Subcutaneous abdominal adipose tissue (tissue), 5 donors: ENCODE measurements at regions not wholly inside any gene's neighbourhood (a gene's known extent, or its start where the extent isn't known, plus 50 kb on each side); places are given as distances from the start of the nearest gene placed in this dataset.
"Not testable (repeated sequence)": the region's sequence is repeated elsewhere in the genome, so short reads cannot be mapped to it uniquely, and the experiment has no call there.

Experiments
- H3K27ac ChIP-seq: one replicate; pipeline ENCODE4 v1.7.0; 2013; ENCODE audit warnings: low read depth, mild to moderate bottlenecking, inconsistent platforms, low read length, moderate library complexity
- H3K27me3 ChIP-seq, 5 donors: one replicate each; pipeline ENCODE4 v1.7.0; 2013; ENCODE audit warnings: low read length in 5 of 5, inconsistent platforms in 1 of 5; ENCODE audit not compliant: control insufficient read depth in 5 of 5, insufficient read depth in 4 of 5
- H3K36me3 ChIP-seq, 5 donors: one replicate each; pipeline ENCODE4 v1.7.0; 2013; ENCODE audit warnings: low read length in 5 of 5; ENCODE audit not compliant: control insufficient read depth in 5 of 5, insufficient read depth in 5 of 5
- H3K4me1 ChIP-seq, 5 donors: one replicate each; pipeline ENCODE4 v1.7.0; 2013; ENCODE audit warnings: low read length in 5 of 5, mild to moderate bottlenecking in 3 of 5, moderate library complexity in 1 of 5; ENCODE audit not compliant: control insufficient read depth in 5 of 5, insufficient read depth in 5 of 5
- H3K4me3 ChIP-seq, 5 donors: one replicate each; pipeline ENCODE4 v1.7.0; 2013; ENCODE audit warnings: low read length in 5 of 5, low read depth in 1 of 5
- H3K9ac ChIP-seq, 5 donors: one replicate each; pipeline ENCODE4 v1.7.0; 2013; ENCODE audit warnings: low read length in 5 of 5, mild to moderate bottlenecking in 4 of 5, moderate library complexity in 3 of 5
- H3K9me3 ChIP-seq, 5 donors: one replicate each; pipeline ENCODE4 v1.7.0; 2013; ENCODE audit warnings: low read length in 5 of 5; ENCODE audit not compliant: control insufficient read depth in 5 of 5
- donor health status: healthy.
- donor health status: healthy.
- donor health status: healthy.
- donor health status: healthy.
- donor health status: healthy.

GRCh38 chr3:153640689-153641665 lies 479.0 kb downstream of the RAP2B start:
- Histone ChIP-seq H3K36me3 (no peaks in the 10 kb centered on the region), H3K9ac (no peak overlapping the region), H3K9me3 (peaks cover 0 to 4% (median 0%) of the 10 kb centered on the region in 5 donors), H3K4me3 (no peak overlapping the region), H3K27me3 (no peaks in the 10 kb centered on the region), H3K27ac (no peak overlapping the region), H3K4me1 (peaks cover 0 to 2% (median 0%) of the 10 kb centered on the region in 5 donors)

- H3K4me3 ChIP-seq, H3K9ac ChIP-seq, H3K9me3 ChIP-seq, H3K27ac ChIP-seq, H3K27me3 ChIP-seq, H3K4me1 ChIP-seq, H3K36me3 ChIP-seq: not testable (repeated sequence)
These were observed 478.6 kb upstream of the ARHGEF26 start for GRCh38 chr3:153642576-153642975.

- not testable (repeated sequence) for H3K27ac ChIP-seq, H3K36me3 ChIP-seq, H3K4me1 ChIP-seq
These were observed 477.7 kb upstream of the ARHGEF26 start for GRCh38 chr3:153643471-153643870.

DNA sequence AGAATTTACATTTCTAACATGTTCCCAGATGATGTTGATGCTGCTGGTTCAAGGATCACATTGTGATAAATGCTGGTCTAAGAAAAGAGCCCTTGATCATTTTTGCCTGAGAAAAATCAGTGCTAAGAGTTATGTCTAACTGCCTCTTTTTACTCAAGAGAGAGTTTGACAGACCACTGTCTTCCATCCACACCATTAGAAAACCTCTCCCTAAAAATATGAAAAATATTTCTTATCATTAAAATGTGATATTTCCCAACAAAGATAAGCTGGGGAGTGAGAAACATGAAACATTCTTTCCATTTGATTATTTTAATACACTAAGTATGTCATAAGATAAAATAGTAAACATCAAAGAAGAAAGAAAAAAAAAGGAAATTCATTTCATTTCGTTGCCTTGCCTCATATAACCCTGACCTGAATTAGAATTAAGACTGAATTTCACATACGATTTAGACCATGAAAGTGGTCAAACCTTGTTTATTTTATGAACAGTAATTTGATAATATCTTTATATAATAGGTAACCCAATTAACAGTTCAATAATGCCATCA lies 471.8 kb upstream of the ARHGEF26 start:
- no peak overlapping the region for H3K9ac ChIP-seq
- H3K27ac ChIP-seq: no peak overlapping the region
- H3K4me1 ChIP-seq: peaks cover 0 to 16% (median 0%) of the 10 kb centered on the region in 5 donors
- no peaks in the 10 kb centered on the region for H3K27me3 ChIP-seq
- peaks cover 0 to 4% (median 0%) of the 10 kb centered on the region in 5 donors for H3K9me3 ChIP-seq
- H3K4me3 ChIP-seq: no peak overlapping the region
- no peaks in the 10 kb centered on the region for H3K36me3 ChIP-seq

More at GRCh38 chr3:153643471-153643870, 477.7 kb upstream of the ARHGEF26 start:
- not testable (repeated sequence) for H3K27me3 ChIP-seq, H3K4me3 ChIP-seq, H3K9ac ChIP-seq, H3K9me3 ChIP-seq

GRCh38 chr3:153652076-153652475 lies 469.1 kb upstream of the ARHGEF26 start:
- H3K9me3 ChIP-seq: no peaks in the 10 kb centered on the region
- H3K4me1 ChIP-seq: peaks cover 0 to 16% (median 0%) of the 10 kb centered on the region in 5 donors
- H3K4me3 ChIP-seq: no peak overlapping the region
- no peak overlapping the region for H3K27ac ChIP-seq
- no peaks in the 10 kb centered on the region for H3K27me3 ChIP-seq
- H3K9ac ChIP-seq: no peak overlapping the region
- H3K36me3 ChIP-seq: no peaks in the 10 kb centered on the region

DNA sequence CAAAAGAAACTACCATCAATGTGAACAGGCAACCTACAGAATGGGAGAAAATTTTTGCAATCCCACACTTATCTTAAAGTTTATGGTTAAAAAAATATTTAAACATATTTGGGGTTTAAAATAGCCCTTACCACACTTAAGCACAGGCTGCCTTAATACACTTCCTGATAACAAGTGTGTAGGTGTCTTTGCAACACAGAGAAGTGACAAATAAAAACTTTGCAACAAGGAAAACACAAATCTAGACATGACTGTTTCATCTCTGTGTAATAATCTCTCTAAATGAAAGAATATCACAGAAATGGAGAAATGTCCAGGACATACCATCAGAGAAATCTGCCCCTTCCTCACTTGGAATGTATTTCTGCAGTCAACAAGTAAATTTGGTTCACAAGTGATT lies 464.1 kb upstream of the ARHGEF26 start:
- Histone ChIP-seq H3K27me3 (no peaks in the 10 kb centered on the region), H3K36me3 (no peaks in the 10 kb centered on the region), H3K9me3 (peaks cover 0 to 4% (median 0%) of the 10 kb centered on the region in 5 donors), H3K9ac (no peak overlapping the region), H3K4me1 (peaks cover 0 to 21% (median 0%) of the 10 kb centered on the region in 5 donors), H3K4me3 (no peak overlapping the region), H3K27ac (no peak overlapping the region)

DNA sequence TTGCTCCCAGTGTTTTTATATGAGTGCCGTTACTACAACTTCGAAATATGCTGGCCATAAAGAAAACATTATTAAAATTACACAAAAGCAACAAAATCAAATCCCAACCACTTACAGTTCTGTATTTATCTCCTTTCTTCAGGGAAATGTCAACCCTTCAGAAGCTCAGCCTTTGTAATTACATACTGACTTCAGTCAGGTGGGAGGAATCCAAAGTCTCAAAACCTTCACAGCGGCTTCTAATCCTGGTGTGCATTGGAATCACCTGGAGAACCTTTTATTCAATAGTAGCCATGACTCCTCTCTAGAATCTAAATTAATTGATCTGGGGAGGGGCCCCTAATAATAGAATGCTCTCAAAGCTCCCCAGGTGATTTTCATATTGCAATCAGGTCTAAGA lies 463.7 kb upstream of the ARHGEF26 start:
- Histone ChIP-seq H3K4me1 (peaks cover 0 to 17% (median 0%) of the 10 kb centered on the region in 5 donors), H3K4me3 (no peak overlapping the region), H3K9me3 (peaks cover 0 to 4% (median 0%) of the 10 kb centered on the region in 5 donors), H3K36me3 (no peaks in the 10 kb centered on the region), H3K9ac (no peak overlapping the region), H3K27me3 (no peaks in the 10 kb centered on the region), H3K27ac (no peak overlapping the region)

GRCh38 chr3:153658136-153658535 lies 463.1 kb upstream of the ARHGEF26 start:
- Histone ChIP-seq H3K27ac (no peak overlapping the region), H3K36me3 (no peaks in the 10 kb centered on the region), H3K4me1 (peaks cover 0 to 11% (median 0%) of the 10 kb centered on the region in 5 donors), H3K4me3 (no peak overlapping the region), H3K9ac (no peak overlapping the region), H3K9me3 (peaks cover 0 to 4% (median 0%) of the 10 kb centered on the region in 5 donors), H3K27me3 (no peaks in the 10 kb centered on the region)

GRCh38 chr3:153666991-153667740 lies 454.0 kb upstream of the ARHGEF26 start:
- H3K27ac ChIP-seq: no peak overlapping the region
- no peaks in the 10 kb centered on the region for H3K27me3 ChIP-seq
- H3K4me3 ChIP-seq: no peak overlapping the region
- no peaks in the 10 kb centered on the region for H3K36me3 ChIP-seq
- no peak overlapping the region for H3K9ac ChIP-seq
- no peaks in the 10 kb centered on the region for H3K9me3 ChIP-seq
- peaks cover 0 to 12% (median 10%) of the 10 kb centered on the region in 5 donors for H3K4me1 ChIP-seq
